CD4-positive, alpha-beta T cell (primary cell): ENCODE measurements at regions not wholly inside any gene's neighbourhood (a gene's known extent, or its start where the extent isn't known, plus 50 kb on each side); places are given as distances from the start of the nearest gene placed in this dataset.

Experiments
- ATAC-seq: fragments of 200-7000 bp; cut with Tn5 transposase; one replicate; pipeline ENCODE4 v1.10.0; 2022; ENCODE audit warnings: mild to moderate bottlenecking; ENCODE audit not compliant: poor library complexity
- CTCF ChIA-PET: fragments of 350-600 bp; sonication (Branson Sonifier 250); formaldehyde crosslinking; loops from one replicate; lab custom pipeline; 2021; ENCODE audit warnings: antibody characterized with exemption, inconsistent platforms; lab: Charles Lee
- POLR2A ChIA-PET: fragments of 350-600 bp; sonication (Branson Sonifier 250); formaldehyde crosslinking; loops from one replicate; lab custom pipeline; 2021; ENCODE audit warnings: antibody characterized with exemption, inconsistent platforms; lab: Charles Lee
- DNase-seq, 14 experiments: peaks; one replicate each; pipeline ENCODE4 v3.0.0-alpha.2; 2013 to 2020; ENCODE audit warnings: mixed read lengths in 2 of 14
- H3K27ac ChIP-seq, 2 donors: one replicate each; pipeline versions ENCODE4 v1.5.1 to v1.7.0; 2013; ENCODE audit warnings: low read length in 2 of 2, low read depth in 1 of 2, mild to moderate bottlenecking in 1 of 2
- H3K27me3 ChIP-seq, 2 experiments: 1 replicate in 1 of 2; 2 replicates in 1 of 2; pipeline versions ENCODE4 v1.6.1 to v1.7.0; 2013; ENCODE audit warnings: low read length in 2 of 2, control low read depth in 1 of 2, mild to moderate bottlenecking in 1 of 2, moderate library complexity in 1 of 2; ENCODE audit not compliant: insufficient read depth in 2 of 2, control insufficient read depth in 1 of 2
- H3K36me3 ChIP-seq: one replicate; pipeline ENCODE4 v1.6.1; 2013; ENCODE audit warnings: low read length, control low read depth; ENCODE audit not compliant: insufficient read depth
- H3K4me1 ChIP-seq: one replicate; pipeline ENCODE4 v1.6.1; 2013; ENCODE audit warnings: low read length, control low read depth; ENCODE audit not compliant: insufficient read depth
- H3K4me3 ChIP-seq: one replicate; pipeline ENCODE4 v1.5.1; 2013; ENCODE audit warnings: mild to moderate bottlenecking, low read length, moderate library complexity
- H3K9me3 ChIP-seq, 2 experiments: 1 replicate in 1 of 2; 2 replicates in 1 of 2; pipeline versions ENCODE4 v1.6.1 to v1.7.0; 2013; ENCODE audit warnings: low read length in 2 of 2, mild to moderate bottlenecking in 2 of 2, control low read depth in 1 of 2, moderate library complexity in 1 of 2; ENCODE audit not compliant: control insufficient read depth in 1 of 2, insufficient read depth in 1 of 2
- H3K27ac Mint-ChIP-seq: one replicate; pipeline ENCODE4 v1.8.0; 2020; ENCODE audit warnings: mixed read lengths
- H3K27me3 Mint-ChIP-seq: one replicate; pipeline ENCODE4 v1.8.0; 2021; ENCODE audit warnings: mixed read lengths
- H3K36me3 Mint-ChIP-seq: one replicate; pipeline ENCODE4 v1.8.0; 2021; ENCODE audit warnings: low read depth, mixed read lengths
- H3K4me1 Mint-ChIP-seq: one replicate; pipeline ENCODE4 v1.8.0; 2021; ENCODE audit warnings: low read depth, mixed read lengths
- H3K4me3 Mint-ChIP-seq: one replicate; pipeline ENCODE4 v1.8.0; 2020; ENCODE audit warnings: mild to moderate bottlenecking, mixed read lengths
- H3K9me3 Mint-ChIP-seq: one replicate; pipeline ENCODE4 v1.8.0; 2020; ENCODE audit warnings: mixed read lengths
- intact Hi-C, 2 experiments: fragments of 100-400 bp; cut with DNase I in 1 of 2; cut with micrococcal nuclease in 1 of 2; formaldehyde crosslinking; loops; one replicate each; pipeline versions ENCODE4 v1.15.1 to v1.9.0; 2023 to 2025; cut with DNase I, micrococcal nuclease
- TF ChIP-seq, protein P1 (sequence below): fragments of 200-600 bp; IDR thresholded peaks from one replicate; pipeline ENCODE4 v1.8.0; 2022; ENCODE audit warnings: antibody characterized with exemption, mild to moderate bottlenecking

DNA sequence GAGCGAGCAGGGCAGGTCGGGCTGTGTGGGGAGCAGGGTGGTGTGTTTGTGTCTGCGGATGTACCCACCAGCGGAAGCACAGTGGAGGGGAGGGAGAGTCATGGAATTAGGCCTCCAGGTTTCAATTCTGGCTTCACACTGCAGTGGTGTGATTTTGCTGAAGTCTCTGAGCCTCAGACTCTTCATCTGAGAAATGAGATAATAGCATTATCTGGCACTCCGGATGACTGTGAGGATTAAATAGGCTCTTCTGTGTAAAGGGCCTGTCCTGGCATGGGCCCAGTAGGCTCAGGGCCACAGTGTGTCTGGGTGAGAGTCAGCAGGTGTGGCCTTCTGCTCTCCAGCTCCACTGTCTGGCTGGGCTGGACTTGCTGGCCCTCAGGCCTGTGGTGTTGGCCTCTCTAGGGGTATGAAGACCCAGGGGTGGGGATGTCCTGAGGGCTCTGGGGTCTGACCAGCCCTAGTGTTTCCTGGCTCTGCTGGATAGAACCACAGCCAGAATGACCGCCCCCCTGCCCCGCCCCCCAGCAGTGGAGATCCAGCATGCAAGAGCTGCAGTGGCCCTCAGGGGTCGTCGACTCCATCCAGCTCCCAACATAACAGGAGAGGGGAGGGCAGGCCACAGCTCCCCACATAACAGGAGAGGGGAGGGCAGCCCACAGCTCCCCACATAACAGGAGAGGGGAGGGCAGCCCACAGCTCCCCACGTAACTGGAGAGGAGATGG, 178.6 kb downstream of the RPS24 start:
- peaks cover 0 to 4% of the 10 kb centered on the region in 2 experiments for H3K27me3 ChIP-seq
- no peaks in the 10 kb centered on the region for H3K4me1 ChIP-seq
- Mint-ChIP-seq H3K27ac (no peak overlapping the region), H3K27me3 (peaks cover 17% of the 10 kb centered on the region), H3K4me1 (no peaks in the 10 kb centered on the region), H3K4me3 (no peak overlapping the region), H3K9me3 (no peaks in the 10 kb centered on the region), H3K36me3 (no peaks in the 10 kb centered on the region)
- ChIA-PET POLR2A (no interaction called here), CTCF (no interaction called here)
- H3K36me3 ChIP-seq: no peaks in the 10 kb centered on the region
- TF ChIP-seq, protein P1, sequence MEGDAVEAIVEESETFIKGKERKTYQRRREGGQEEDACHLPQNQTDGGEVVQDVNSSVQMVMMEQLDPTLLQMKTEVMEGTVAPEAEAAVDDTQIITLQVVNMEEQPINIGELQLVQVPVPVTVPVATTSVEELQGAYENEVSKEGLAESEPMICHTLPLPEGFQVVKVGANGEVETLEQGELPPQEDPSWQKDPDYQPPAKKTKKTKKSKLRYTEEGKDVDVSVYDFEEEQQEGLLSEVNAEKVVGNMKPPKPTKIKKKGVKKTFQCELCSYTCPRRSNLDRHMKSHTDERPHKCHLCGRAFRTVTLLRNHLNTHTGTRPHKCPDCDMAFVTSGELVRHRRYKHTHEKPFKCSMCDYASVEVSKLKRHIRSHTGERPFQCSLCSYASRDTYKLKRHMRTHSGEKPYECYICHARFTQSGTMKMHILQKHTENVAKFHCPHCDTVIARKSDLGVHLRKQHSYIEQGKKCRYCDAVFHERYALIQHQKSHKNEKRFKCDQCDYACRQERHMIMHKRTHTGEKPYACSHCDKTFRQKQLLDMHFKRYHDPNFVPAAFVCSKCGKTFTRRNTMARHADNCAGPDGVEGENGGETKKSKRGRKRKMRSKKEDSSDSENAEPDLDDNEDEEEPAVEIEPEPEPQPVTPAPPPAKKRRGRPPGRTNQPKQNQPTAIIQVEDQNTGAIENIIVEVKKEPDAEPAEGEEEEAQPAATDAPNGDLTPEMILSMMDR: no peak
- H3K27ac ChIP-seq: no peak overlapping the region
- no peak for DNase-seq
- no peak for ATAC-seq
- no peak overlapping the region for H3K4me3 ChIP-seq
- intact Hi-C loops: no loop called here
- no peaks in the 10 kb centered on the region for H3K9me3 ChIP-seq

DNA sequence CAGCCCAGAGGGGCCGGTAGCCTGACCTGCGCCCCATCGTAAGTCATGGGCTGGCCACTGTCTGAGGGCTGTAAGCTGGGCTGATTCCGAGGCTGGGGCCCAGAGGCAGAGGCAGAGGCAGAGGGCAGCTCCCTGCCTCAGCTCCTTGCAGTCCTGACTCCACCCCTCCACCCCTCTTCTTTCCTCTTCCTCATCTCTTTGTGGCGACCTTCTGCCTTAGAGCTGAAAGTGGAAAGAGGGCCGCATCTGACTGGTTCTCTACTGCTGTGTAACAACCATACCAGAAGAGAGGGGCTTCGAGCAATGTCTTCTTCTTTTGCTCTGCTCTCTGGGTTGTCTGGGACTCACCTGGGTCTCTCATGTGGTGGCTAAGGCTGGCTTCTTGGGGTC, 179.1 kb downstream of the RPS24 start:
- H3K27me3 ChIP-seq: peaks cover 0 to 4% of the 10 kb centered on the region in 2 experiments
- H3K4me1 ChIP-seq: no peaks in the 10 kb centered on the region
- H3K27me3 Mint-ChIP-seq: peaks cover 18% of the 10 kb centered on the region
- H3K27ac Mint-ChIP-seq: no peak overlapping the region
- no peak overlapping the region for H3K4me3 ChIP-seq
- no peak for ATAC-seq
- no peak for DNase-seq
- intact Hi-C loops: no loop called here
- H3K36me3 ChIP-seq: no peaks in the 10 kb centered on the region
- H3K9me3 Mint-ChIP-seq: no peaks in the 10 kb centered on the region
- no peaks in the 10 kb centered on the region for H3K9me3 ChIP-seq
- H3K4me1 Mint-ChIP-seq: no peaks in the 10 kb centered on the region
- H3K36me3 Mint-ChIP-seq: no peaks in the 10 kb centered on the region
- H3K4me3 Mint-ChIP-seq: no peak overlapping the region
- CTCF ChIA-PET: no interaction called here
- no peak overlapping the region for H3K27ac ChIP-seq
- POLR2A ChIA-PET: no interaction called here
- TF ChIP-seq, protein P1: no peak

DNA sequence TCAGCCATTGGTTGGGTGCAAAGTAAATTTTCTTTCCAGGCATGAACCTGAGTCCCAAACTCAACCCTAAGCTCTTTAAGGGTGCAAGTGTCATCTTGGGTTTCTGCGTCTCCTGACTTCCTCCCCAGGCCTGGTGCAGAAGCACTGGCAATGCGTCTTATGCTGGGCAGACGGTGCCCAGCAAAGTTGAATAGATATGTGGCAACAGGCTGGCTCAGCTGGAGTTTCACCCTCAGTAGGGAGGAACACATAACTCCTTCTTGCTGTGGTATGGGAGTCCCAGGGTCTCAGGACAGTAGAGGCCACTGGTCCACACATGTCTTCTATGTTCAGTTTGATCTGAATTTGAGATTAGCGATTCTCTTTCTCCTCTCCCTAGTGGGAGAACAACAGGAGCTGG, 181.3 kb downstream of the RPS24 start:
- CTCF ChIA-PET: no interaction called here
- no peaks in the 10 kb centered on the region for H3K36me3 Mint-ChIP-seq

More for the DNA sequence above, 181.3 kb downstream of the RPS24 start:
- Mint-ChIP-seq H3K4me1 (no peaks in the 10 kb centered on the region), H3K9me3 (no peaks in the 10 kb centered on the region), H3K4me3 (no peak overlapping the region), H3K27me3 (peaks cover 26% of the 10 kb centered on the region), H3K27ac (no peak overlapping the region)
- POLR2A ChIA-PET: no interaction called here
- ATAC-seq: no peak
- DNase-seq: no peak
- H3K27ac ChIP-seq: no peak overlapping the region
- intact Hi-C loops: no loop called here
- H3K27me3 ChIP-seq: peaks cover 0 to 15% of the 10 kb centered on the region in 2 experiments
- TF ChIP-seq, protein P1: no peak
- H3K4me3 ChIP-seq: no peak overlapping the region
- peaks cover 0 to 6% of the 10 kb centered on the region in 2 experiments for H3K9me3 ChIP-seq
- no peaks in the 10 kb centered on the region for H3K4me1 ChIP-seq
- H3K36me3 ChIP-seq: no peaks in the 10 kb centered on the region
